ENCODE measurements at regions not wholly inside any gene's neighbourhood (a gene's known extent, or its start where the extent isn't known, plus 50 kb on each side); places are given as distances from the start of the nearest gene placed in this dataset.

GRCh38 chr13:21757763-21758162 lies 86.9 kb downstream of the FGF9 start:
- H3K4me3 ChIP-seq (ENCODE audit: low read depth, low read length): no peak overlapping the region
- POLR2A ChIA-PET: no interaction called here
- H3K9me3 ChIP-seq (ENCODE audit: control insufficient read depth, insufficient read depth, low read depth, low read length): no peaks in the 10 kb centered on the region
- CTCF ChIA-PET: interaction anchor here (0.6 kb wide), 1 partner anchor 1045 kb away, joined by 3 read pairs; no protein-coding TSS in a partner anchor
- TF ChIP-seq ZNF18 (tag by site-specific recombination; IDR thresholded peaks at IDR 0.05) (no peak), ZNF184 (tag by site-specific recombination; IDR thresholded peaks at IDR 0.05) (no peak), WT1 (tag by site-specific recombination; IDR thresholded peaks at IDR 0.05) (no peak), ZNF335 (tag by site-specific recombination; conservative IDR thresholded peaks at IDR 0.05) (no peak), ZNF521 (tag by site-specific recombination; IDR thresholded peaks at IDR 0.05) (no peak), ZSCAN16 (tag by site-specific recombination; IDR thresholded peaks at IDR 0.05) (no peak), IKZF3 (tag by site-specific recombination; IDR thresholded peaks at IDR 0.05) (no peak), HOXD13 (CRISPR knock-in tag; IDR thresholded peaks at IDR 0.05; ENCODE audit: borderline replicate concordance) (no peak), ZNF629 (tag by site-specific recombination; IDR thresholded peaks at IDR 0.05) (no peak), SCRT1 (tag by site-specific recombination; IDR thresholded peaks at IDR 0.05; ENCODE audit: borderline replicate concordance) (no peak), KLF8 (tag by site-specific recombination; IDR thresholded peaks at IDR 0.05) (no peak), ZNF645 (tag by site-specific recombination; IDR thresholded peaks at IDR 0.05) (no peak), ZNF138 (tag by site-specific recombination; IDR thresholded peaks at IDR 0.05; ENCODE audit: borderline replicate concordance) (no peak), ZBTB48 (tag by site-specific recombination; IDR thresholded peaks at IDR 0.05) (no peak), ZNF311 (tag by site-specific recombination; IDR thresholded peaks at IDR 0.05; ENCODE audit: borderline replicate concordance) (no peak), ZNF544 (tag by site-specific recombination; IDR thresholded peaks at IDR 0.05) (no peak), ZNF626 (tag by site-specific recombination; IDR thresholded peaks at IDR 0.05) (no peak)
- no peaks in the 10 kb centered on the region for H3K4me1 ChIP-seq (ENCODE audit: control insufficient read depth, insufficient read depth, low read length)
- H3K27ac ChIP-seq (ENCODE audit: extremely low read depth, low read depth, low read length): no peak overlapping the region
- no peaks in the 10 kb centered on the region for H3K36me3 ChIP-seq (ENCODE audit: control insufficient read depth in 2 of 2, insufficient read depth in 1 of 2, low read length in 2 of 2)

DNA sequence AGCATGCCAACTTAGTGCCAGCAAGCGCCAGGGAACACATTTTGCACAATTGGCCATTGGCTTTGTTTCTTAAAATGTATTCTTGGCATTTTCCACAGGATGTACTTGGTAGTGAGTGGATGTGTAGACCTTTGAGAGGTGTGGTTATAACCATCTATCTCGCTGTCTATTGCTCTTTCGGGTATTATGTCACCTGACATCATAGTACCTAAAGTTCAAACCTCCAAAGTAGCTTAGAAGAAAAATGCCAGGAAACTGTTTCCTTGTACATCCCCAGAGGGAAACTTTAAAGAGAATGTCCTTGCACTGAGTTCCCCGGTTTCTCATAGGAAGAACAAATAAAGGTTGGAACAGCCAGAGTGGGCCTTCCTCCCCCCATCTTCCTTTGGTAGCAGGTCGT lies 87.6 kb downstream of the FGF9 start:
- H3K27ac ChIP-seq (ENCODE audit: extremely low read depth, low read depth, low read length): no peak overlapping the region
- CTCF ChIA-PET: no interaction called here
- POLR2A ChIA-PET: no interaction called here
- no peaks in the 10 kb centered on the region for H3K4me1 ChIP-seq (ENCODE audit: control insufficient read depth, insufficient read depth, low read length)
- no peaks in the 10 kb centered on the region for H3K9me3 ChIP-seq (ENCODE audit: control insufficient read depth, insufficient read depth, low read depth, low read length)
- H3K36me3 ChIP-seq (ENCODE audit: control insufficient read depth in 2 of 2, insufficient read depth in 1 of 2, low read length in 2 of 2): no peaks in the 10 kb centered on the region
- no peak overlapping the region for H3K4me3 ChIP-seq (ENCODE audit: low read depth, low read length)
- TF ChIP-seq ZNF112 (tag by site-specific recombination; IDR thresholded peaks at IDR 0.05): no peak
- TF ChIP-seq ZNF521 (tag by site-specific recombination; IDR thresholded peaks at IDR 0.05): no peak
- no peak for TF ChIP-seq ZFP37 (tag by site-specific recombination; IDR thresholded peaks at IDR 0.05)
- TF ChIP-seq ZNF133 (tag by site-specific recombination; IDR thresholded peaks at IDR 0.05): no peak
- TF ChIP-seq PRDM10 (tag by site-specific recombination; IDR thresholded peaks at IDR 0.05): no peak
- no peak for TF ChIP-seq SP2 (tag by site-specific recombination; IDR thresholded peaks at IDR 0.05)
- TF ChIP-seq ZNF558 (tag by site-specific recombination; IDR thresholded peaks at IDR 0.05): no peak
- TF ChIP-seq OSR2 (tag by site-specific recombination; IDR thresholded peaks at IDR 0.05): no peak
- no peak for TF ChIP-seq ZNF610 (tag by site-specific recombination; IDR thresholded peaks at IDR 0.05; ENCODE audit: borderline replicate concordance)
- TF ChIP-seq ZNF19 (tag by site-specific recombination; IDR thresholded peaks at IDR 0.05; ENCODE audit: low read depth): no peak
- TF ChIP-seq ZNF148 (tag by site-specific recombination; IDR thresholded peaks at IDR 0.05; ENCODE audit: borderline replicate concordance): no peak
- TF ChIP-seq, protein P1, sequence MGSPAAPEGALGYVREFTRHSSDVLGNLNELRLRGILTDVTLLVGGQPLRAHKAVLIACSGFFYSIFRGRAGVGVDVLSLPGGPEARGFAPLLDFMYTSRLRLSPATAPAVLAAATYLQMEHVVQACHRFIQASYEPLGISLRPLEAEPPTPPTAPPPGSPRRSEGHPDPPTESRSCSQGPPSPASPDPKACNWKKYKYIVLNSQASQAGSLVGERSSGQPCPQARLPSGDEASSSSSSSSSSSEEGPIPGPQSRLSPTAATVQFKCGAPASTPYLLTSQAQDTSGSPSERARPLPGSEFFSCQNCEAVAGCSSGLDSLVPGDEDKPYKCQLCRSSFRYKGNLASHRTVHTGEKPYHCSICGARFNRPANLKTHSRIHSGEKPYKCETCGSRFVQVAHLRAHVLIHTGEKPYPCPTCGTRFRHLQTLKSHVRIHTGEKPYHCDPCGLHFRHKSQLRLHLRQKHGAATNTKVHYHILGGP (tag by site-specific recombination; IDR thresholded peaks at IDR 0.05): no peak
